ENCODE measurements at regions not wholly inside any gene's neighbourhood (a gene's known extent, or its start where the extent isn't known, plus 50 kb on each side); places are given as distances from the start of the nearest gene placed in this dataset.

GRCh38 chr5:24854850-24855249 lies 210.1 kb upstream of the CDH10 start:
- TF ChIP-seq USF2 (IDR thresholded peaks at IDR 0.05) (no peak), CTCF (IDR thresholded peaks at IDR 0.05) (no peak), NR3C1 (IDR thresholded peaks at IDR 0.05) (no peak)
